ENCODE measurements at regions not wholly inside any gene's neighbourhood (a gene's known extent, or its start where the extent isn't known, plus 50 kb on each side); places are given as distances from the start of the nearest gene placed in this dataset.
A peak's percentile ranks its signal among the peaks of the same experiment; 100 is the strongest.
"Not testable (repeated sequence)": the region's sequence is repeated elsewhere in the genome, so short reads cannot be mapped to it uniquely, and the experiment has no call there.

DNA sequence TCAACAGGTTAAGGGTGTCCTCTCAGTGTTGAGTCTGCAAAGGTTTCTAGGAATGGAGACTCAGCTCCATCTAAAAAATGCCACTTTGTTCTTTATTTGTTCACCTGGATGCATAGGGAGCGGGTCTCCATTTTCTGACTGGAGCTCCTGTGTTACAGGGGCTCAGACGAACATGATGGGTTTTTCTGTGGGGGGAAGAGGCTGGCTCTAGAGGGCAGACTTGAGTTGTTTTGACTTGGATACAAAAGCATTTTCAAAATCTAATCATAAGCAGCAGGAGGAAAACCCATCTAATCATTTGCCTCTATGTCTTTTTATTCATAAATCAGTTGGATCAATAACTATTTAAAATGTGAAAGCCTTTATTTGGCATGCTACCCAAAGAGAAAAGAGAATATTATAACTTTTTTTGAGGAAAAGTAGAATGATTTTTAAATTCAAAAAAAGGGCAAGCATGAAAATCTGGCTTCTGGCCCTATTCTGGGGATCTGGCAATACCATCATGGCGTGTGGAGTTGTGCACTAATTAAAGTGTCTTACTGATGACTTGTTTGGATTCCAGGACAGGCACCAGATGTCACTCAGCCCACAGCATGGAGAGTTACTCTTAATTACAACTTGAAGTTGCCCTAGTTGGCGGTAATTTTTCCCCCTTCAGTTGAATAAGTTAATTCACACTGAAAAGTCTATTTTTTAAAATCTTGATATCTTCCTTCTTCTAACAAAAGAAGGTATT, 594.9 kb downstream of the REEP3 start:
- peak; percentile 40 for DNase-seq (ENCODE audit: low spot score)

DNA sequence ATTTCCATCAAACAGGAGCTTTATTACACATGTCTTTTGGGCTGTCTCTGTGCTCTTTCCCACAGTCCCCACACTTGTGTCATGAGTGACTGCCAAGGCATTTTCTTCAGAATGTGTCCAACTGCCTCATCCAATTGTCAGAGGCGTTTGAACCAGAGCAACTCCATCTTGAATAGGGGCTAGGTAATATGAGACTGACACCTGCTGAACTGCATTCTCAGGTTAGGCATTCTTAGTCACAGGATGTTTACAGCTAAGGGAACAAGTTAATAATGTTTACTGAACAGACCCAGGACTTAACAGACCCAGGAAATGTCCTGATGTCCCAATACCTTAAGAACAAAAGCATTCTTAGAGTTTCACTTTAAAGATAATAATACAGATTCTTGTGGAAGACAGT, 595.5 kb downstream of the REEP3 start:
- no peak for DNase-seq (ENCODE audit: low spot score)

DNA sequence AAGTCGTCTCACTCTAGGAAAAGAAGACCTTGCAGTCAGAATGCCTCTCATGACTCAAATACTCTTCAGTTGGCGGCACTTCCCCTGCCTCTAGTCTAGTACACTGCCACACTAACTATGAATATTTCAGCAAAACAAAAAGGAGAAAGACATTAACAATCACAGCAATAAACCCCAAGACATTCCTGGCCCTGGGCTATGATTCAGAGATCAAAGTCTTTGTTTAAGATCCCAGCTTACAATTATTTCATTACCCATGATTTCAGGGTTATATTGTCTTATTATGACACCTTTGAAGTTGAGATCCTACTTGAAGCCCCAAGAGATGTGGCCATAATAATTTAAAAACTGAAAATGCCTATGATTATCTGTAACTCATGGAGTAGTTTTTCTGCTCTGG, 597.5 kb downstream of the REEP3 start:
- no peak for DNase-seq (ENCODE audit: low spot score)

DNA sequence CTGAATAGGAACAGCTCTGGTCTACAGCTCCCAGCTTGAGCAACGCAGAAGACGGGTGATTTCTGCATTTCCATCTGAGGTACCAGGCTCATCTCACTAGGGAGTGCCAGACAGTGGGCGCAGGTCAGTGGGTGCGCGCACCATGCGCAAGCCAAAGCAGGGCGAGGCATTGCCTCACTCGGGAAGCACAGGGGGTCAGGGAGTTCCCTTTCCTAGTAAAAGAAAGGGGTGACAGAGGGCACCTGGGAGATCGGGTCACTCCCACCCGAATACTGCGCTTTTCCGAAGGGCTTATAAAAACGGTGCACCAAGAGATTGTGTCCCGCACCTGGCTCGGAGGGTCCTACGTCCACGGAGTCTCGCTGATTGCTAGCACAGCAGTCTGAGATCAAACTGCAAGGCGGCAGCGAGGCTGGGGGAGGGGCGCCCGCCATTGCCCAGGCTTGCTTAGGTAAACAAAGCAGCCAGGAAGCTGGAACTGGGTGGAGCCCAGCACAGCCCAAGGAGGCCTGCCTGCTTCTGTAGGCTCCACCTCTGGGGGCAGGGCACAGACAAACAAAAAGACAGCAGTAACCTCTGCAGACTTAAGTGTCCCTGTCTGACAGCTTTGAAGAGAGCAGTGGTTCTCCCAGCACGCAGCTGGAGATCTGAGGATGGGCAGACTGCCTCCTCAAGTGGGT, 599.2 kb downstream of the REEP3 start:
- not testable (repeated sequence) for DNase-seq (ENCODE audit: low spot score)

DNA sequence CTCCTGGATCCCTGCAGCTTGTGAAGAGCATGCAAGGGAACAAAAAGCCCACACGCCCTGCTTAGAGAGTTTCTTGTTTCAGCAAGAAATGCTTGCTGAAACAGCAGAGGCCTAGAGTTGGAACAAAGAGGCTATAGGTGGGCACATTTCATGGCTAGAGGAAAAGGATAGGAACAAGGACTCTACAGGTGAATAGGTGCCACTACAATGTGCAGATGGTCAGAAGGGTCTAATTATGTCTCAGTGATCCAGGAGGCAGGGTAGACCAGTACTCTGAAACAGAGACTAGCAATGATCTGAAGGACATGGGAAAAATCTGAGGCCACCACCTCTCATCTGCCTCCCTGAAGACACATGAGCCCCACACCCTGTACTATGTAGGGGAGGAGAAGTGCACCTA, 609.0 kb downstream of the REEP3 start:
- no peak for DNase-seq (ENCODE audit: low spot score)

DNA sequence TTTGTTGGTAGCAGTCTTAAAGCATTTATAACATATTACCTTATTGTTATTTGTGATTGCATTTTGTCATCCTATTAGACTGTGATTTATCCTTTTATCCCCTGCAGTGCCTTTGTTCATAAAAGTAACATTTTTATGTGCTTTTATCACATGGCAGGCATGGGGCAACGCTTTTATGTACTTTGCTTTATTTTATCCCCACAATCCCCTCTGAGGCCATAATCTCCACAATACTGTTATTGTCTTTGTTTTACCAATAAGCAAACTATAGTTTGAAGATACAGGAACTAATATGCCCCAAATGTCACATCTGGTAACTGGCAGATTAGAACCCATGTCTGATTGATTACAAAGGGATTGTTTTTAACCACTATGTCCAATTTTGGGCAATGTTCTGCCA, 613.5 kb downstream of the REEP3 start:
- DNase-seq (ENCODE audit: low spot score) = no peak

DNA sequence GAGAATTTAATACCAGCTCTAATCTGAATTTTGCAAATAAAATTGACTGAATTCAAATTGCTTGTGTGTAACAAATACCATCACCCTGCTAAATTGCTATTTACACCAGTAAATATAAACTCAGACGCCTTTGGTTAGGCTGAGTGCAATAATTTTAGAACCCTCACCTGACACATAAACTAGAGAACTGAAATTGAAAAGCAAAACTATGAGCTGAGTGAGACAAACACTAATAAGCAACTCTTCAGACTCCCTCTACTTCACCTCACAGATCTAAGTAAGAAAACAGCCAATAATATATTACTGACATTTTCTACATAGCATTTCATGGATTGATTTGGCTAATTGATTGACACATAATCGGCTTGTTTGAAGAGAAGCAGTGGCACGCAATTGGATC, 621.2 kb downstream of the REEP3 start:
- DNase-seq (ENCODE audit: low spot score) = no peak

DNA sequence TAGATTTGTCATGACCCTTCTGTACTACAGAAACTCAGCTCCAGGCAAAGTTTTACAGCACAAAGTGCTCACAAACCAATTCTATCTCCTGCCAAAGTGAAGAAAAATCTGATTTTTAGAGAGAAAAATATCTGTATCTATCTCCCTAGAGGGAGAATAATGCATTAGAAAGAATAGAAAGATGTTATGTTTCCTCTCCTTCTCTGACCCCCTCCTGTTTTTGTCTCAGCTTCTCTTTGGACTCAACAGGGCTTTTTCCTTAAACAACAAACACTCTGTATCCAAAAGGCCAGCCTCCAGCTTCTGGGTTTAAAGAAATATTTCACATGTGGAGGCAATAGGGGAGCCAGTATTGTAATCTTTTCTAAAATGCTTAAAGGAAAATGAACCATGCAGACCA, 627.4 kb downstream of the REEP3 start:
- DNase-seq (ENCODE audit: low spot score) = no peak

DNA sequence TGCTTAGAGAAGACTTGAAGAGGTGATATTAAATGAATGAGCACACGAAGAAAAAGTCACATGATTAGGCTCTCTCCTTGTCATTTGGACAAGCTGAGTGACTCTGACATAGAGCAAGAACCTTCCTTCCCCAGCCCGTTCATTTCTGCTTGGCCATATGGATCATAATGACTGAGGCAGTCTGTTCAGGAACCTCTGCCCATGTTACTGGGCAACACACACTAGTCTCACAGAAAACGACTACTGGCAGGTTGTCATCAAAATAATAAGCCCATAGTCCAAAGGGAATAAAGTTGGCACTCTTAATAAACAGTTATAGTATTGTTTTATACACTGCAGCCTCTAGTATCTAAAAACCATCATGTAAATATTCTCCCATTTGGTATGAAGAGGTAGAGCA, 635.0 kb downstream of the REEP3 start:
- DNase-seq (ENCODE audit: low spot score) = peak; percentile 2

DNA sequence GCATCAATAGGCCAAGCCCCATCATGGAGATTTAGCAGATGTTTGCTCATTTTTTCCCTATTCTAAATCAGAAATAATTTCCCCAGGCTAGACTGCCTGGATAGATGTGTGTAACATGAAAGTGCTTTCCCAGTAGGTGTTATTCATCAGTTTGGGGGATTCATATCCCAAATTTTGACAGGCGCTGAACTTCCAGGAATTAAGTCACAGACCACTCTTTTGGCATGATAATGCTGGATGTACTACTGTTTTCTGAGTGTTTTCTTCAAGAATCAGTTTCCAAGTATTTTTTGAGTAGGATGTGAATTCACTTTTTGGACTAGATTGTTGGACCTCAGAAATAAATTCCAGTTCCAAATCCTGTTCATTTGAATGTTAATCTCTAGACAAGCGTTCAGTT, 637.4 kb downstream of the REEP3 start:
- no peak for DNase-seq (ENCODE audit: low spot score)

DNA sequence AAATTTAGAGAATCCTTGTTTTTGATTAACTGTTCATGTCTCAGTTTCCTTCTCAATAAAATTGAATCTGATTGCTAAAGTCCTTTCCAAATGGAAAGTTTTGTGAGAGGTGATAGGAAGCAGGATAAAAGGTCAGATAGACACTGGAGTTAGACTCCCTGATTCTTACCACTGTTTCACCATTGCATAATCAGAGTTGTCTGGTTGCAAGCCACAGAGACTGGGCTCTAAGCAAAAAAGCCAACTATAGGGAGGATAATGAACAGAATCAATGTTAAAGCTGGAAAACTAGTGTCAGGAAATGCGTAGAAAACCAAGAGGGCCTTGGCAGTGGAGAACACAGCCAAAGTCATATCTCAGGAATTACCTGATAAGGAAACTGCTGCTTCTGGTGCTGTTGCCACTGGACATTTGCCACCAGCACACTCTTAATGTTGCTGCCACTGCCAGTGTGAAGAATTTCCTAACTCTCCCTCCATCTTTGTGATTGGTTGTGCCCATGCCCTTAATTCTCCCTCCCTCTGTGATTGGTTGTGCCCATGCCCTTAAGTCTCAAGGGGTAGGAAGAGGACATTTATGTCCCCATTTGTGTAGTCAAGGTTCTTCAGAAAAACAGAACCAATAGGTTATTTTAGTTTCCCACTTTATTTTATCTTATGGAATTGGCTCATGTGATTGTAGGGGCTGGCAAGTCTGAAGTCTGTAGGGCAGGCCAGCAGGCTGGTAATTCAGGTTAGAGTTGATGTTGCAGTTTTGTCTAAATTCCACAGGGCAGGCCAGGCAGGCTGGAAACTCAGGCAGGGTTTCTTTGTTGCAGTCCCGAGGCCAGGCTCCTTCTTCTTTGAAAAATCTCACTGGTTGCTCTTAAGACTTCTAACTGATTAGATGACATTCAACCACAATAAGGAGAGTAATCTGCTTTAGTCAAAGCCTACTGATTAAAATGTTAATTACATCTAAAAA, 639.0 kb downstream of the REEP3 start:
- no peak for DNase-seq (ENCODE audit: low spot score)

DNA sequence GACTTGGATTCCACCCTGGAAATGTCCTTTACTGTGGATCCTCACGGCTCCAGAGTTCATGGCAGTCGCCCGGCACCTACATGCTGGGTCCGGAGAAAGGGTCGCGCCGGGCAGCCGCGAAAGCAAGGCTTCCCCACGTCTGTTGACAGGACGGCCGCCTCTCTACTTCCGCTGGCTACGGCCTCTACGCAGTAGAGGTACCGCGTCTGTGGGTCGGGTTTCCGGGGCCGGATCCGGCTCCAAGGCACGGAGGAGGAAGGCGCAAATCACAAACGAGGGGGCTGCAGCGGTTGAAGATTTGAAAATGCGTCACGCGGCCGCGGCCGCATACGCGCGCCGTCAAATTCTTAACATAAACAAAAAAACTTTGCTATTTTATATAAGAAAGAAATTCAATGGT, 649.6 kb downstream of the REEP3 start:
- DNase-seq (ENCODE audit: low spot score) = no peak

DNA sequence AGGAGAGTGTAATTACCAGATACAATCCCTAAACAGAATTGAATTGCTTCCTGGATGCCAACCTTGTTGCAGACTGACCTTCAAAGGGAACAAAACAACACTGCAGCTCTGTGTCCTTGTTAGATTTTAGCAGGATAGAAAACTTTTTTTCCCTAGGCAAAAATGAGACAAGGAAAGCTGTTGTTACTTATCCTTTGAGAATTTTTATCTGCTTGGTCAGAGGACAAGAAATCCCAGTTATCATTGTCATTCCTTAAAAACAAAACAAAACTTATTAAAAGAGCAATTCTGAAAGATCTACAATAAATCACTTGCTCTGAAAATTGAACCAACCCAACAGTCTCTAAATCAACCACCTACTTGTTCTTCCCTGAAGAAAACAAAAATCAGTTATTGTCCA, 652.6 kb downstream of the REEP3 start:
- no peak for DNase-seq (ENCODE audit: low spot score)

DNA sequence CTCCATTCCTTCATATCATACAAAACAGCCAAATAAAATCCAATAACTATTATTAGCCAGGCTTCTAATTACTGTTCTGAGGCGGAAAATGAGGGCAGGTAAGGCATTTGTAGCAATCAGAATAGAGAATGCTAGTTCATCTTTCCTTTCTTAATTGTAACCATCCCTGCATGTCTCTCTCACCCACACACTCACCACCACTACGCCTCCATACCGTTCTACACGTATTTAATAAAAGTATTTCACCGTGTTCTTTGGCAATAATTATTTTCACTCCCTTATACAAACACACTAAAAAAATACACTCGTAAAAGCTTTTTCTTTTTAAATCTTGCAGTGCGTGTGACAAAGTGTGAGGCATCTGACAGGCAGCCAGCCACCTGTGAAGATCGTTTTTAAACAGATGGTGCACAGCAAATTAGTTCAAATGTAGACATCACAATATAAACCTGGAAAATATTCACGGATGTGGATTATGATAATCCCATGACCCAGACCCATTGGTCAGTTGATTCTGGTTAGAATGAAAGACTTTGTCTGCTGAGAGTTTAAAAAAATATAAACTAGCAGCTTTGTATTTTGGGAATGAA, 653.6 kb downstream of the REEP3 start:
- no peak for DNase-seq (ENCODE audit: low spot score)

DNA sequence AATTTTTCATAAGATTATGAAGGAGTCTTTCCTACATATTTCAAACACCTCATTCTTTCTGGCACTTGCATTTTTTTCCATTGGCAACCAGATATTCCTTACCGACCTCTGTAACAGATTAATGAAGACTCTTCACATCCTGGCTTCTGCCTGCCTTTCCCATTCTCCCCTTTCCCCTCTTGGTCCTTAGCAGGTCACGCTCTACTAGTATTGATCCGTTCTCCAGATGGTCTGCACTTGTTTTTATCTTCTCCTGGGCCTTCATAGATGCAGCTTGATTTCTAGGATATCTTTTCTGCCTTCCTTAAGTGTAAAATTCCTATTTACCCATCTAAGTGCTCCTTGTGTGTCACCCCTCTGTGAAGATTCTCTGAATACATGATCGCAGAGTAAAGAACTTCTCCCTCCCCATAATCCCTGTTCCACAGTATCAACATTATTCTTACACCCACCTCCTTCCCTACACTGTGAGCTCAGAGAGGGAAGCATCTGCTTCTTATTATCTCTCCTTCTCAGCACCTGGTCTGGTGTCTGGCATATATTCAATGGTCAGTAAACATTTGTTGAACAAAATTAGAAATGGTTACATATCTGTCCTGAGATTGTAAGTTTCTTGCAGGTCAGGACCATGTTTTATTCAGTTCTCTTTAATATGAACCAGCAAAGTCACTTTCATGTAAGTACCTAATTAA, 654.2 kb downstream of the REEP3 start:
- no peak for DNase-seq (ENCODE audit: low spot score)

DNA sequence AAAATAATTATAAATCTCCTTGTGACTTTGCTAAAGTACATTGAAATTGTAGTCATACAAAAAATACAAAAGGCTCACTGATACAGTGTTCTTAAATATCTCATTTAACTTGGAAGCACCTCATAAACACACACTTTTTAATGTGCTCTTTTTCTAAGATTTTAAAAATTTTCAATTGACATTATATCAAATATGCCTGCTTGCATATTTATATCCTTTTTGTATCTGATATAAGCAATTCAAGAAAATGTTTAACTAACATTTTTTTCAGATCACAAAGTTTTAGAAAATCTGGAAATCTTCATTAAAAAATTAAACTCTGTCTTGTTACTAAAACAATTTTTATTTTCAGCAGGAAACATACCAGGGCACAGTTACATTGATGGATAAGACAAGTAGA, 661.5 kb downstream of the REEP3 start:
- no peak for DNase-seq (ENCODE audit: low spot score)

DNA sequence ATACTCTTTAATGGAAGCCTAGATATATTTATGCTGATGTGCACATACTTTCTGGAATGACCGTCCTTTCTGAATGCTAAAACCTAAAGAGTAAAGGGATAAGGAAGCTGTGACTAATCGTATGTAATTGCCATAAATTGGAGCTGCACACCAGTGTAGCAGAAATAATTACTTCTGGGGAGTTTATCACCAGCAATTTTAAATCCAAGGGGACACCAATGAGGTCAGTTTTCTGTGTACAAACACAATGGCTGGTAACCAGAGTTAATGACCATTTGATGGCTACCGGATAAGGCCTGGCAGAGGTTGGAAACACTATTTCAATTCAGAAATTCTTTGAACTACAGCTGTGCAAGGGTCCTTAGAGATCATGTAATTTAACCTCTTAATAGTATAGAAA, 670.1 kb downstream of the REEP3 start:
- no peak for DNase-seq (ENCODE audit: low spot score)

DNA sequence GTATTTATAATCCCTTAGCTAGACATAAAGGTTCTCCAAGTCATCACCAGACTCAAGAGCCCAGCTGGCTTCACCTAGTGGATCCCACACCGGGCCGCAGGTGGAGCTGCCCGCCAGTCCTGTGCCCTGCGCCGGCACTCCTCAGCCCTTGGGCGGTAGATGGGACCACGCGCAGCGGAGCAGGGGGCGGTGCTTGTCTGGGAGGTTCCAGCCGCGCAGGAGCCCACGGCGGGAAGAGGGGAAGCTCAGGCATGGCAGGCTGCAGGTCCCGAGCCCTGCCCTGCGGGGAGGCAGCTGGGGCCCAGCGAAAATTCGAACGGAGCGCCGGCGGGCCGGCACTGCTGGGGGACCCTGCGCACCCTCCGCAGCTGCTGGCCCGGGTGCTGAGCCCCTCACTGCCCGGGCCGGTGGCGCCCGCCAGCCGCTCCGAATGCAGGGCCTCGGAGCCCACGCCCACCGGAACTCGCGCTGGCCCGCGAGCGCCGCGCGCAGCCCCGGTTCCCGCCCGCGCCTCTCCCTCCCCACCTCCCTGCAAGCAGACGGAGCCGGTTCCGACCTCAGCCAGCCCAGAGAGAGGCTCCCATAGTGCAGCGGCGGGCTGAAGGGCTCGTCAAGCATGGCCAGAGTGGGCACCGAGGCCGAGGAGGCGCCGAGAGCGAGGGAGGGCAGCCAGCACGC, 675.6 kb downstream of the REEP3 start:
- DNase-seq (ENCODE audit: low spot score) = no peak

DNA sequence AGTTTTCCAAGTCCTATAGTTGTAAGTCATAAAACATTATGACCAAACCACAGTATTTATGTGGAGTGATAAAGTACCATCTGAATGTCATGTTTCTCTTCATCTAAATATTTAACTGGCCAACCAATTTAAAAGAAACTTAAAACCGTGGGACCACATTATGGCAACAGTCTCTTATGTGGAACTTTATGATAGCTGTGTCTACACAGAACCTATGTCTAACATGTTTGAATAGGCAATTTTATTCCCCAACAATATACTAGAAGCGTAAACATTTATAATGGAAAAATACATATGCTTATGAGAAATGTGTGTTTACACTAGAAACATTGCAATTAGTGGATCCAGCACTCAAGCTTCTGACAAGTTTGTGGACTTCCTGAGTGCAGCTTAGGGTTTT, 680.7 kb downstream of the REEP3 start:
- DNase-seq (ENCODE audit: low spot score) = no peak

DNA sequence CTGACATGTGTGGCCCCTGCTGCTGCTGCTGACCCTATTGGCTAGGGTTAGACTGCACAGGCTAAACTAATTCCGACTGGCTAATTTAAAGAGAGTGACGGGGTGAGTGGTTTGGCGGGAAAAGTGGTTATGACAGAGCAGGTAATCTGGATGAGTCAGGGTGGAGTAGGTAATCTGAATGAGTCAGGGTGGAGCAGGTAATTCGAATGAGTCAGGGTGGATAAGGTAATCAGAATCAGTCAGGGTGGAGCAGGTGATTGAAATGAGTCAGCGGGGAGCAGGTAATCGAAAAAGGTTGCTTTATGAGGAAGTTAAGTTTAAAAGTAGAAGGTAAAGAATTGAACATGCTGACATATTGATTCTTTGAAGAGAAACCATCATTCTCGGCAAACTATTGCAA, 683.3 kb downstream of the REEP3 start:
- DNase-seq (ENCODE audit: low spot score) = not testable (repeated sequence)

DNA sequence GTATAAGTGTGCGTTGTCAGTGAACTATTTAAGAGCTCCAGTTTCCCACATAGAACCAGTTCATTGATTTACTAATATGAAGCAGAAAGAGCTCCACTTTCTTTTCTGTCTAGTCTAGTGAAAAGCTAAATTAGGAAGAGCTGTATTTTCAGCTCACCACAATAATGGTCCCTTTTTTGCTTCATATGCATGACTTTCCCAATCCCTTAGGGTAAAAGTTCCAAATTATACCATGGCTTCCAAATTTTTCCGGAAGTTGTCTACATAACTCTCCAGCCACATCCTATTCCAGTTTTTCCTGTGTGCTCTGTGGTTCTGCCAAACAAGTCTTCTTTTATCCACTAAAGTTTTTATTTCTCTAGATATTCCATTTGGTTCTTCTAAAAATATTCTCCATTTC, 685.2 kb downstream of the REEP3 start:
- no peak for DNase-seq (ENCODE audit: low spot score)

Measured in Ammon's horn (tissue), 1 donor.